ENCODE measurements at regions not wholly inside any gene's neighbourhood (a gene's known extent, or its start where the extent isn't known, plus 50 kb on each side); places are given as distances from the start of the nearest gene placed in this dataset.

DNA sequence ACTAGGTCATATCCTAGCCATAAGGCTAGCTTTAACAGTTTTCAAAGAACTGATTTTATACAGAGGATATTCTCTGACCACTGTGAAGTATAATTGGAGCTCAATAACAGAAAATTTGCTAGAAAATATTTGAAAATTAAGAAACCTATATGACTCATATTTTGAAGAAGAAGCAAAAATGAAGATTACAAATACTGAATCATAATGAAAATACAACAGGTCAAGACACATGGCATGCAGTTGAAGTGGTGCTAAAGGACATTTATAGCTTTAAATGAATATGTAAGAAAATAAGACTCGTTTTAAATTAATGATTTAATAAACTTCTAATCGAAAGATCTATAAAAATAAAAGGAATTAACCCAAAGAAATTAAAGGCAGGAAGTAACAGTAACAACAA lies 1234.6 kb downstream of the SLC16A7 start:
- in situ Hi-C loops (cut with MboI), result no loop called here
- H3K4me2 ChIP-seq (ENCODE audit: insufficient read depth, low read length), result no peak overlapping the region
- no peak for DNase-seq (ENCODE audit: extremely low read depth in 1 of 4, low spot score in 3 of 4)
- no peaks in the 10 kb centered on the region for H3K4me1 ChIP-seq (replicated peaks in 1 of 2; ENCODE audit: control insufficient read depth in 2 of 2, insufficient read depth in 2 of 2, low read length in 2 of 2)
- H2AFZ ChIP-seq (ENCODE audit: low read depth, low read length), result no peak overlapping the region
- no peaks in the 10 kb centered on the region for H4K20me1 ChIP-seq (replicated peaks; ENCODE audit: control insufficient read depth, insufficient read depth, low read length)
- no peak overlapping the region for H3K9ac ChIP-seq (ENCODE audit: insufficient read depth in 1 of 2, low read depth in 2 of 2, low read length in 2 of 2)
- no peak for ATAC-seq
- TF ChIP-seq THRB (CRISPR knock-in tag; conservative IDR thresholded peaks at IDR 0.05) (no peak), ZSCAN32 (CRISPR knock-in tag; IDR thresholded peaks at IDR 0.05) (no peak), KHSRP (IDR thresholded peaks at IDR 0.05) (no peak), ZNF445 (CRISPR knock-in tag; IDR thresholded peaks at IDR 0.05; ENCODE audit: low read depth) (no peak), CBFA2T3 (IDR thresholded peaks at IDR 0.05) (no peak), CREB1 (IDR thresholded peaks at IDR 0.05) (no peak), CREB1 (CRISPR knock-in tag; IDR thresholded peaks at IDR 0.05) (no peak), ZNF511 (CRISPR knock-in tag; IDR thresholded peaks at IDR 0.05) (no peak), TARDBP (IDR thresholded peaks at IDR 0.05) (no peak), HCFC1 (IDR thresholded peaks at IDR 0.05; ENCODE audit: low read depth, low read length) (no peak), ESRRA (IDR thresholded peaks at IDR 0.05; ENCODE audit: borderline replicate concordance, low read depth) (no peak), TAL1 (IDR thresholded peaks at IDR 0.05) (no peak), NR3C1 (CRISPR knock-in tag; IDR thresholded peaks at IDR 0.05) (no peak), ZNF785 (CRISPR knock-in tag; IDR thresholded peaks at IDR 0.05) (no peak), SAFB2 (IDR thresholded peaks at IDR 0.05; ENCODE audit: borderline replicate concordance, low read depth, low read length, severe bottlenecking) (no peak), EWSR1 (IDR thresholded peaks at IDR 0.05; ENCODE audit: borderline replicate concordance, low read depth, partially characterized antibody) (no peak), XRCC3 (IDR thresholded peaks at IDR 0.05) (no peak), ZNF143 (CRISPR knock-in tag; IDR thresholded peaks at IDR 0.05) (no peak)
- TF ChIP-seq, protein P1, sequence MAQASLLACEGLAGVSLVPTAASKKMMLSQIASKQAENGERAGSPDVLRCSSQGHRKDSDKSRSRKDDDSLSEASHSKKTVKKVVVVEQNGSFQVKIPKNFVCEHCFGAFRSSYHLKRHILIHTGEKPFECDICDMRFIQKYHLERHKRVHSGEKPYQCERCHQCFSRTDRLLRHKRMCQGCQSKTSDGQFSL (CRISPR knock-in tag; IDR thresholded peaks at IDR 0.05), result no peak
- TF ChIP-seq, protein P1 (tag; IDR thresholded peaks at IDR 0.05), result no peak
- TF ChIP-seq, protein P2, sequence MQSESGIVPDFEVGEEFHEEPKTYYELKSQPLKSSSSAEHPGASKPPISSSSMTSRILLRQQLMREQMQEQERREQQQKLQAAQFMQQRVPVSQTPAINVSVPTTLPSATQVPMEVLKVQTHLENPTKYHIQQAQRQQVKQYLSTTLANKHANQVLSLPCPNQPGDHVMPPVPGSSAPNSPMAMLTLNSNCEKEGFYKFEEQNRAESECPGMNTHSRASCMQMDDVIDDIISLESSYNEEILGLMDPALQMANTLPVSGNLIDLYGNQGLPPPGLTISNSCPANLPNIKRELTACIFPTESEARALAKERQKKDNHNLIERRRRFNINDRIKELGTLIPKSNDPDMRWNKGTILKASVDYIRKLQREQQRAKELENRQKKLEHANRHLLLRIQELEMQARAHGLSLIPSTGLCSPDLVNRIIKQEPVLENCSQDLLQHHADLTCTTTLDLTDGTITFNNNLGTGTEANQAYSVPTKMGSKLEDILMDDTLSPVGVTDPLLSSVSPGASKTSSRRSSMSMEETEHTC (IDR thresholded peaks at IDR 0.05), result no peak
- H3K79me2 ChIP-seq (ENCODE audit: control insufficient read depth, insufficient read depth, low read length), result no peaks in the 10 kb centered on the region
- no peaks in the 10 kb centered on the region for H3K9me1 ChIP-seq (ENCODE audit: control insufficient read depth, insufficient read depth, low read length)
- intact Hi-C loops (cut with micrococcal nuclease), result no loop called here
- ChIA-PET CTCF (ENCODE audit: low intra/inter-chr PET ratio) (no interaction called here), POLR2A (no interaction called here)
- no peaks in the 10 kb centered on the region for H3K27me3 ChIP-seq (ENCODE audit: control insufficient read depth in 2 of 2, insufficient read depth in 2 of 2, low read length in 2 of 2)
- FAIRE-seq, result no peak
- BruUV-seq (replicated peaks), result no TSS peak
- no peak overlapping the region for H3K27ac ChIP-seq (ENCODE audit: extremely low read depth, low read depth, low read length)
- H3K4me3 ChIP-seq, result no peak overlapping the region
- H3K9me3 ChIP-seq (replicated peaks; ENCODE audit: control insufficient read depth, insufficient read depth, low read depth, low read length), result no peaks in the 10 kb centered on the region
- WGBS (ENCODE audit: insufficient coverage, low coverage, missing lambda C conversion rate), result 2% methylated on average over 2 of the region's 2 CpGs
- no peaks in the 10 kb centered on the region for H3K36me3 ChIP-seq (ENCODE audit: control insufficient read depth, insufficient read depth, low read length)

All from K562 (cell line).